ENCODE measurements at regions not wholly inside any gene's neighbourhood (a gene's known extent, or its start where the extent isn't known, plus 50 kb on each side); places are given as distances from the start of the nearest gene placed in this dataset.

DNA sequence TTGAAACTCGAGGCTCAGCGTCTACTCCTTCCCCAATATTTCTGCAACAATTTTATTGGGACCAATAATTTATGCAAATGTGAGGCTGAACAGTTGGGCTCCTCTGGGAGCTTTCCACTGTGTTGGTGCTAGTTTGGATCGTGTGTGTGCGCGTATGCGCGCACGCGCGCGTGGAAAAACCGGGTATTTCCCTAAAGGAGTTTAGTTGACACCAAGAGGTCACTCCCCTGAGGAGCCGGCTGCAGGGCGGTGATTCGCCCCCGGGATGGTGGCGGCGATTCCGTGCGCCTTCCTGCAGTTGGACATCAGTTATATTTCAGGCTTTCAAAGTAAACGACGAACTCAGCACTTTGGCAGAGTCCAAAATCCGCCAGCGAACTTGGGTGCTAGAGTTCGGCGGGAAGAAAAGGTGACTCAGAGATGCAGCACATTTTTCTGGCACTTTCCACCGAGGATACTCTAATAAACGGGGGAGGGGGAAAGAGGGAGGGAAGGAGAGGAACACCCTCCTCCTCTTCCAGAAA, 186.5 kb upstream of the FANCL start (continued):
- TF ChIP-seq, protein P1, sequence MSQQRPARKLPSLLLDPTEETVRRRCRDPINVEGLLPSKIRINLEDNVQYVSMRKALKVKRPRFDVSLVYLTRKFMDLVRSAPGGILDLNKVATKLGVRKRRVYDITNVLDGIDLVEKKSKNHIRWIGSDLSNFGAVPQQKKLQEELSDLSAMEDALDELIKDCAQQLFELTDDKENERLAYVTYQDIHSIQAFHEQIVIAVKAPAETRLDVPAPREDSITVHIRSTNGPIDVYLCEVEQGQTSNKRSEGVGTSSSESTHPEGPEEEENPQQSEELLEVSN (IDR thresholded peaks at IDR 0.05; ENCODE audit: borderline replicate concordance, low read depth): peak; percentile 59
- TF ChIP-seq GATA3 (IDR thresholded peaks at IDR 0.05; ENCODE audit: borderline replicate concordance): no peak
- no peak for TF ChIP-seq HEYL (CRISPR knock-in tag; IDR thresholded peaks at IDR 0.05)
- no peak for TF ChIP-seq FOSB (CRISPR knock-in tag; IDR thresholded peaks at IDR 0.05)
- TF ChIP-seq, protein P2, sequence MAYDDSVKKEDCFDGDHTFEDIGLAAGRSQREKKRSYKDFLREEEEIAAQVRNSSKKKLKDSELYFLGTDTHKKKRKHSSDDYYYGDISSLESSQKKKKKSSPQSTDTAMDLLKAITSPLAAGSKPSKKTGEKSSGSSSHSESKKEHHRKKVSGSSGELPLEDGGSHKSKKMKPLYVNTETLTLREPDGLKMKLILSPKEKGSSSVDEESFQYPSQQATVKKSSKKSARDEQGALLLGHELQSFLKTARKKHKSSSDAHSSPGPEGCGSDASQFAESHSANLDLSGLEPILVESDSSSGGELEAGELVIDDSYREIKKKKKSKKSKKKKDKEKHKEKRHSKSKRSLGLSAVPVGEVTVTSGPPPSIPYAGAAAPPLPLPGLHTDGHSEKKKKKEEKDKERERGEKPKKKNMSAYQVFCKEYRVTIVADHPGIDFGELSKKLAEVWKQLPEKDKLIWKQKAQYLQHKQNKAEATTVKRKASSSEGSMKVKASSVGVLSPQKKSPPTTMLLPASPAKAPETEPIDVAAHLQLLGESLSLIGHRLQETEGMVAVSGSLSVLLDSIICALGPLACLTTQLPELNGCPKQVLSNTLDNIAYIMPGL (CRISPR knock-in tag; IDR thresholded peaks at IDR 0.05; ENCODE audit: borderline replicate concordance): no peak

DNA sequence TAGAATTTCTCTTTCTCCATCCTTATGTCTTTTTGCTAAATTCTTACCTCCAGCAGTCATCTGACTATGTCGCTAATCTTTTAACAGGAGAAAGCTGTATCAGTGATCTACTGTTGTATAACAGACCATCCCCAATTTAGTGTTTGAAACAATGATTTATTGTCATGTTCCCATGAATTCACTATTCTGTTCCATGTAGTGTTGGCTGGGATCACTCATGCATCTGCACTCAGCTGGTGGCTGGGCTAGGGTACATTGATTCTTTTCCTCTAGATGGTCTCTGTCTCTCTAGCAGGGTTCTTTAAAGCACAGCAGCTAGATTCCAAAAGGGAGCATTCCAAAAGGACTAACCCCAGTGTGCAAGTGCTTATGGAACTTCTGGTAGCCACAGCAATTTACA, 184.2 kb upstream of the FANCL start:
- ATAC-seq: no peak
- peaks cover 7% of the 10 kb centered on the region; the same call in 2 of the 3 replicates for H3K4me1 ChIP-seq
- H3K4me2 ChIP-seq: no peak overlapping the region
- no peak for FAIRE-seq
- no peaks in the 10 kb centered on the region for H3K9me3 ChIP-seq
- no peak overlapping the region for H3K4me3 ChIP-seq
- TF ChIP-seq MAZ (IDR thresholded peaks at IDR 0.05; ENCODE audit: borderline replicate concordance, low read depth, low read length): no peak
- no peak for TF ChIP-seq EHMT2 (IDR thresholded peaks at IDR 0.05; ENCODE audit: low read depth)
- TF ChIP-seq ZC3H11A (IDR thresholded peaks at IDR 0.05): no peak
- TF ChIP-seq JUNB (IDR thresholded peaks at IDR 0.05): no peak
- no peak for TF ChIP-seq EHF (CRISPR knock-in tag; IDR thresholded peaks at IDR 0.05)
- TF ChIP-seq CHD4 (IDR thresholded peaks at IDR 0.05; ENCODE audit: borderline replicate concordance): no peak
- no peak for TF ChIP-seq HEYL (CRISPR knock-in tag; IDR thresholded peaks at IDR 0.05)
- TF ChIP-seq, protein P3, sequence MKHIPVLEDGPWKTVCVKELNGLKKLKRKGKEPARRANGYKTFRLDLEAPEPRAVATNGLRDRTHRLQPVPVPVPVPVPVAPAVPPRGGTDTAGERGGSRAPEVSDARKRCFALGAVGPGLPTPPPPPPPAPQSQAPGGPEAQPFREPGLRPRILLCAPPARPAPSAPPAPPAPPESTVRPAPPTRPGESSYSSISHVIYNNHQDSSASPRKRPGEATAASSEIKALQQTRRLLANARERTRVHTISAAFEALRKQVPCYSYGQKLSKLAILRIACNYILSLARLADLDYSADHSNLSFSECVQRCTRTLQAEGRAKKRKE (CRISPR knock-in tag; IDR thresholded peaks at IDR 0.05; ENCODE audit: low read depth): no peak
- TF ChIP-seq ESRRA (IDR thresholded peaks at IDR 0.05; ENCODE audit: borderline replicate concordance, low read length): no peak
- TF ChIP-seq, protein P4, sequence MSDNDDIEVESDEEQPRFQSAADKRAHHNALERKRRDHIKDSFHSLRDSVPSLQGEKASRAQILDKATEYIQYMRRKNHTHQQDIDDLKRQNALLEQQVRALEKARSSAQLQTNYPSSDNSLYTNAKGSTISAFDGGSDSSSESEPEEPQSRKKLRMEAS (IDR thresholded peaks at IDR 0.05): no peak
- TF ChIP-seq KDM5A (IDR thresholded peaks at IDR 0.05): no peak
- TF ChIP-seq PHF8 (IDR thresholded peaks at IDR 0.05; ENCODE audit: borderline replicate concordance, low read depth): no peak
- TF ChIP-seq, protein P5, sequence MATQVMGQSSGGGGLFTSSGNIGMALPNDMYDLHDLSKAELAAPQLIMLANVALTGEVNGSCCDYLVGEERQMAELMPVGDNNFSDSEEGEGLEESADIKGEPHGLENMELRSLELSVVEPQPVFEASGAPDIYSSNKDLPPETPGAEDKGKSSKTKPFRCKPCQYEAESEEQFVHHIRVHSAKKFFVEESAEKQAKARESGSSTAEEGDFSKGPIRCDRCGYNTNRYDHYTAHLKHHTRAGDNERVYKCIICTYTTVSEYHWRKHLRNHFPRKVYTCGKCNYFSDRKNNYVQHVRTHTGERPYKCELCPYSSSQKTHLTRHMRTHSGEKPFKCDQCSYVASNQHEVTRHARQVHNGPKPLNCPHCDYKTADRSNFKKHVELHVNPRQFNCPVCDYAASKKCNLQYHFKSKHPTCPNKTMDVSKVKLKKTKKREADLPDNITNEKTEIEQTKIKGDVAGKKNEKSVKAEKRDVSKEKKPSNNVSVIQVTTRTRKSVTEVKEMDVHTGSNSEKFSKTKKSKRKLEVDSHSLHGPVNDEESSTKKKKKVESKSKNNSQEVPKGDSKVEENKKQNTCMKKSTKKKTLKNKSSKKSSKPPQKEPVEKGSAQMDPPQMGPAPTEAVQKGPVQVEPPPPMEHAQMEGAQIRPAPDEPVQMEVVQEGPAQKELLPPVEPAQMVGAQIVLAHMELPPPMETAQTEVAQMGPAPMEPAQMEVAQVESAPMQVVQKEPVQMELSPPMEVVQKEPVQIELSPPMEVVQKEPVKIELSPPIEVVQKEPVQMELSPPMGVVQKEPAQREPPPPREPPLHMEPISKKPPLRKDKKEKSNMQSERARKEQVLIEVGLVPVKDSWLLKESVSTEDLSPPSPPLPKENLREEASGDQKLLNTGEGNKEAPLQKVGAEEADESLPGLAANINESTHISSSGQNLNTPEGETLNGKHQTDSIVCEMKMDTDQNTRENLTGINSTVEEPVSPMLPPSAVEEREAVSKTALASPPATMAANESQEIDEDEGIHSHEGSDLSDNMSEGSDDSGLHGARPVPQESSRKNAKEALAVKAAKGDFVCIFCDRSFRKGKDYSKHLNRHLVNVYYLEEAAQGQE (IDR thresholded peaks at IDR 0.05): no peak
- TF ChIP-seq, protein P6, sequence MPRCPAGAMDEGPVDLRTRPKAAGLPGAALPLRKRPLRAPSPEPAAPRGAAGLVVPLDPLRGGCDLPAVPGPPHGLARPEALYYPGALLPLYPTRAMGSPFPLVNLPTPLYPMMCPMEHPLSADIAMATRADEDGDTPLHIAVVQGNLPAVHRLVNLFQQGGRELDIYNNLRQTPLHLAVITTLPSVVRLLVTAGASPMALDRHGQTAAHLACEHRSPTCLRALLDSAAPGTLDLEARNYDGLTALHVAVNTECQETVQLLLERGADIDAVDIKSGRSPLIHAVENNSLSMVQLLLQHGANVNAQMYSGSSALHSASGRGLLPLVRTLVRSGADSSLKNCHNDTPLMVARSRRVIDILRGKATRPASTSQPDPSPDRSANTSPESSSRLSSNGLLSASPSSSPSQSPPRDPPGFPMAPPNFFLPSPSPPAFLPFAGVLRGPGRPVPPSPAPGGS (IDR thresholded peaks at IDR 0.05): no peak
- TF ChIP-seq, protein P7, sequence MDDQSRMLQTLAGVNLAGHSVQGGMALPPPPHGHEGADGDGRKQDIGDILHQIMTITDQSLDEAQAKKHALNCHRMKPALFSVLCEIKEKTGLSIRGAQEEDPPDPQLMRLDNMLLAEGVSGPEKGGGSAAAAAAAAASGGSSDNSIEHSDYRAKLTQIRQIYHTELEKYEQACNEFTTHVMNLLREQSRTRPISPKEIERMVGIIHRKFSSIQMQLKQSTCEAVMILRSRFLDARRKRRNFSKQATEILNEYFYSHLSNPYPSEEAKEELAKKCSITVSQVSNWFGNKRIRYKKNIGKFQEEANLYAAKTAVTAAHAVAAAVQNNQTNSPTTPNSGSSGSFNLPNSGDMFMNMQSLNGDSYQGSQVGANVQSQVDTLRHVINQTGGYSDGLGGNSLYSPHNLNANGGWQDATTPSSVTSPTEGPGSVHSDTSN (IDR thresholded peaks at IDR 0.05): no peak
- TF ChIP-seq POLR2AphosphoS2 (conservative IDR thresholded peaks at IDR 0.05; ENCODE audit: low read length): no peak
- TF ChIP-seq, protein P8, sequence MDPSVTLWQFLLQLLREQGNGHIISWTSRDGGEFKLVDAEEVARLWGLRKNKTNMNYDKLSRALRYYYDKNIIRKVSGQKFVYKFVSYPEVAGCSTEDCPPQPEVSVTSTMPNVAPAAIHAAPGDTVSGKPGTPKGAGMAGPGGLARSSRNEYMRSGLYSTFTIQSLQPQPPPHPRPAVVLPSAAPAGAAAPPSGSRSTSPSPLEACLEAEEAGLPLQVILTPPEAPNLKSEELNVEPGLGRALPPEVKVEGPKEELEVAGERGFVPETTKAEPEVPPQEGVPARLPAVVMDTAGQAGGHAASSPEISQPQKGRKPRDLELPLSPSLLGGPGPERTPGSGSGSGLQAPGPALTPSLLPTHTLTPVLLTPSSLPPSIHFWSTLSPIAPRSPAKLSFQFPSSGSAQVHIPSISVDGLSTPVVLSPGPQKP (IDR thresholded peaks at IDR 0.05; ENCODE audit: low read depth, low read length): no peak
- no peak for TF ChIP-seq NR3C1 (IDR thresholded peaks at IDR 0.05)
- TF ChIP-seq FOXS1 (CRISPR knock-in tag; IDR thresholded peaks at IDR 0.05): no peak
- no peak for TF ChIP-seq TFCP2L1 (CRISPR knock-in tag; IDR thresholded peaks at IDR 0.05)
- ChIA-PET CTCF (interaction anchor here (1.3 to 1.7 kb wide), 2 partner anchors 23 to 120 kb away, joined by 3 to 5 read pairs; no protein-coding TSS in a partner anchor), POLR2A (no interaction called here)
- WGBS (ENCODE audit: missing lambda C conversion rate): 83% methylated on average over 1 of the region's 1 CpG
- H3K27ac ChIP-seq: no peak overlapping the region
- no peak for DNase-seq (ENCODE audit: low read depth in 1 of 2, low spot score in 1 of 2)

Data from A549 (cell line).